ENCODE measurements at regions not wholly inside any gene's neighbourhood (a gene's known extent, or its start where the extent isn't known, plus 50 kb on each side); places are given as distances from the start of the nearest gene placed in this dataset.

DNA sequence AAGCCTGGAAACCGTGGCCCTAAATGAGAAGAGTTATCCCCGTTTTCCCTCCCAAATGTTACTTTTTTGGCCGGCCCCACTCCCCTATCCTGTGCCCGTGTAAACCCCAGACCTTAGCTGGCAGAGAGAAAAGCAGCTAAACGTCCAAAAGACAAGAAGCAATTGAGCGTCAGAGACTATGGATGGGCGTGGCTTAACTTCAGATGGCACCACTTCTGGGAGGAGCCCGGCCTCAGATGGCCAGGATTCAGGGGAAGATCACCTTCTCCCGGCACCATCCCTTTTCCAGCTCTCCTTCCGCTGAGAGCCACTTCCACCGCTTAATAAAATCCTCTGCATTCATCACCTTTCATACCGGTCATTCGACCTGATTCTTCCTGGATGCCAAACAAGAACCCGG lies 350.1 kb upstream of the PCDH7 start:
- intact Hi-C loops (cut with micrococcal nuclease), result no loop called here
- H3K4me1 Mint-ChIP-seq, result no peaks in the 10 kb centered on the region
- Histone ChIP-seq H3K4me2 (replicated peaks; ENCODE audit: extremely low read depth, low read length, poor library complexity, severe bottlenecking) (no peak overlapping the region), H3K79me2 (ENCODE audit: insufficient read depth, low read length) (no peaks in the 10 kb centered on the region), H3K4me3 (replicated peaks in 1 of 3; ENCODE audit: low read depth in 2 of 3, low read length in 3 of 3) (no peak overlapping the region), H3K27me3 (ENCODE audit: control insufficient read depth in 2 of 2, insufficient read depth in 2 of 2, low read length in 2 of 2) (no peaks in the 10 kb centered on the region), H3K36me3 (replicated peaks in 1 of 2; ENCODE audit: control insufficient read depth in 1 of 2, insufficient read depth in 2 of 2, low read length in 2 of 2) (no peaks in the 10 kb centered on the region), H3K4me1 (ENCODE audit: control insufficient read depth in 1 of 2, insufficient read depth in 2 of 2, low read length in 2 of 2) (no peaks in the 10 kb centered on the region), H2AFZ (ENCODE audit: insufficient read depth, low read depth, low read length, poor library complexity, severe bottlenecking) (no peak overlapping the region), H3K27ac (ENCODE audit: low read depth in 1 of 2, low read length in 2 of 2) (no peak overlapping the region), H3K9ac (ENCODE audit: insufficient read depth, low read length, poor library complexity, severe bottlenecking) (no peak overlapping the region), H4K20me1 (ENCODE audit: insufficient read depth, low read length) (no peaks in the 10 kb centered on the region), H3K9me3 (replicated peaks in 1 of 2; ENCODE audit: control insufficient read depth in 1 of 2, insufficient read depth in 1 of 2, low read length in 2 of 2) (no peaks in the 10 kb centered on the region)
- no peaks in the 10 kb centered on the region for H3K27me3 Mint-ChIP-seq (ENCODE audit: low read depth in 3 of 3)
- H3K4me3 Mint-ChIP-seq, result no peak overlapping the region
- H3K36me3 Mint-ChIP-seq, result no peaks in the 10 kb centered on the region
- WGBS (ENCODE audit: insufficient coverage), result 87% methylated on average over 12 of the region's 14 CpGs
- H3K9me3 Mint-ChIP-seq, result peaks cover 0 to 3% (median 0%) of the 10 kb centered on the region in 7 donors
- DNase-seq, result no peak
- H3K27ac Mint-ChIP-seq, result no peak overlapping the region
- TF ChIP-seq, protein P1, sequence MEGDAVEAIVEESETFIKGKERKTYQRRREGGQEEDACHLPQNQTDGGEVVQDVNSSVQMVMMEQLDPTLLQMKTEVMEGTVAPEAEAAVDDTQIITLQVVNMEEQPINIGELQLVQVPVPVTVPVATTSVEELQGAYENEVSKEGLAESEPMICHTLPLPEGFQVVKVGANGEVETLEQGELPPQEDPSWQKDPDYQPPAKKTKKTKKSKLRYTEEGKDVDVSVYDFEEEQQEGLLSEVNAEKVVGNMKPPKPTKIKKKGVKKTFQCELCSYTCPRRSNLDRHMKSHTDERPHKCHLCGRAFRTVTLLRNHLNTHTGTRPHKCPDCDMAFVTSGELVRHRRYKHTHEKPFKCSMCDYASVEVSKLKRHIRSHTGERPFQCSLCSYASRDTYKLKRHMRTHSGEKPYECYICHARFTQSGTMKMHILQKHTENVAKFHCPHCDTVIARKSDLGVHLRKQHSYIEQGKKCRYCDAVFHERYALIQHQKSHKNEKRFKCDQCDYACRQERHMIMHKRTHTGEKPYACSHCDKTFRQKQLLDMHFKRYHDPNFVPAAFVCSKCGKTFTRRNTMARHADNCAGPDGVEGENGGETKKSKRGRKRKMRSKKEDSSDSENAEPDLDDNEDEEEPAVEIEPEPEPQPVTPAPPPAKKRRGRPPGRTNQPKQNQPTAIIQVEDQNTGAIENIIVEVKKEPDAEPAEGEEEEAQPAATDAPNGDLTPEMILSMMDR (IDR thresholded peaks at IDR 0.05), result no peak

DNA sequence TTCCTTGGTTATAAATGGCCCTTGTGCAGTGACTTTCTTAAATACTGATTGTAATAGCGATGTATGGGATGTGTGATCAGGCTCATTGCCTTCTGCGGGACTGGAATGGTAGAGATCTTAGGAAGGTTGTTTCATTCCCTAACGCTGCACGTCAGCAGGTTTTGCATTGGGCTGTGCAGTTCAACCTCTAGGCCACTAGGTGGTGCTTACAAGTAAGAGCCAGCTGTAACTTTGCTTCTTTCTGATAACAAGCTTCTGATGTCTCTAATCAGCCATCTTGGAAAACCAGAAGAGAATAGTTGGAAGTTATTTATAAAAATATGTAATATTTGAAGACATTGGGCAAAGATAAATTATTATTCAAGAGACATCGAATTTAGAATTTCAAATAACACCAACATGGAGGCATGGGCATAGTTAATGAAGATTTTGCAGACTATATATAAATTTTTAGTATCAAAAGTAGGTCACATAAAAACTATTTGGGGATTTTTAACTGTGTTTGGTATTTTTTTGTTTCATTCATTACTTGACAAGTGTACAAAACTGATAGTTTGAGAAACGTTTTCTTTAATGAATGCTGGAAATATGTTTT lies 339.7 kb upstream of the PCDH7 start:
- Histone ChIP-seq H3K4me1 (ENCODE audit: control insufficient read depth in 1 of 2, insufficient read depth in 2 of 2, low read length in 2 of 2) (no peaks in the 10 kb centered on the region), H3K79me2 (ENCODE audit: insufficient read depth, low read length) (no peaks in the 10 kb centered on the region), H3K4me2 (replicated peaks; ENCODE audit: extremely low read depth, low read length, poor library complexity, severe bottlenecking) (no peak overlapping the region), H3K9me3 (replicated peaks in 1 of 2; ENCODE audit: control insufficient read depth in 1 of 2, insufficient read depth in 1 of 2, low read length in 2 of 2) (no peaks in the 10 kb centered on the region), H2AFZ (ENCODE audit: insufficient read depth, low read depth, low read length, poor library complexity, severe bottlenecking) (no peak overlapping the region), H4K20me1 (ENCODE audit: insufficient read depth, low read length) (no peaks in the 10 kb centered on the region), H3K36me3 (replicated peaks in 1 of 2; ENCODE audit: control insufficient read depth in 1 of 2, insufficient read depth in 2 of 2, low read length in 2 of 2) (no peaks in the 10 kb centered on the region), H3K9ac (ENCODE audit: insufficient read depth, low read length, poor library complexity, severe bottlenecking) (no peak overlapping the region), H3K27ac (ENCODE audit: low read depth in 1 of 2, low read length in 2 of 2) (no peak overlapping the region), H3K27me3 (ENCODE audit: control insufficient read depth in 2 of 2, insufficient read depth in 2 of 2, low read length in 2 of 2) (no peaks in the 10 kb centered on the region), H3K4me3 (replicated peaks in 1 of 3; ENCODE audit: low read depth in 2 of 3, low read length in 3 of 3) (no peak overlapping the region)
- intact Hi-C loops (cut with micrococcal nuclease), result no loop called here
- H3K4me1 Mint-ChIP-seq, result no peaks in the 10 kb centered on the region
- H3K9me3 Mint-ChIP-seq, result peaks cover 0 to 3% (median 0%) of the 10 kb centered on the region in 7 donors
- no peak overlapping the region for H3K27ac Mint-ChIP-seq
- H3K27me3 Mint-ChIP-seq (ENCODE audit: low read depth in 3 of 3), result peaks cover 0 to under 1% (median 0%) of the 10 kb centered on the region in 3 donors
- no peak overlapping the region for H3K4me3 Mint-ChIP-seq
- 83% methylated on average over 1 of the region's 6 CpGs for WGBS (ENCODE audit: insufficient coverage)
- peak in 1 of 3 donors; percentile 3 for DNase-seq
- H3K36me3 Mint-ChIP-seq, result no peaks in the 10 kb centered on the region
- TF ChIP-seq, protein P1 (IDR thresholded peaks at IDR 0.05), result peak; percentile 77

All from CD14-positive monocyte (primary cell).